ENCODE measurements at regions not wholly inside any gene's neighbourhood (a gene's known extent, or its start where the extent isn't known, plus 50 kb on each side); places are given as distances from the start of the nearest gene placed in this dataset.

GRCh38 chr13:66098931-66099628 lies 1131.1 kb downstream of the PCDH9 start:
- Histone ChIP-seq H3K27ac (no peak overlapping the region), H3K9me3 (no peaks in the 10 kb centered on the region), H3K4me3 (no peak overlapping the region), H3K36me3 (no peaks in the 10 kb centered on the region), H3K4me1 (ENCODE audit: insufficient read depth) (no peaks in the 10 kb centered on the region), H3K27me3 (no peaks in the 10 kb centered on the region)
- 53 to 91% (median 70%) methylated on average over 3 of the region's 3 CpGs for WGBS, 3 donors
- TF ChIP-seq CTCF (IDR thresholded peaks at IDR 0.05) (no peak), POLR2A (IDR thresholded peaks at IDR 0.05) (no peak), EP300 (IDR thresholded peaks at IDR 0.05) (no peak)
- intact Hi-C loops (cut with DNase I) = no loop called here
- DNase-seq = no peak

DNA sequence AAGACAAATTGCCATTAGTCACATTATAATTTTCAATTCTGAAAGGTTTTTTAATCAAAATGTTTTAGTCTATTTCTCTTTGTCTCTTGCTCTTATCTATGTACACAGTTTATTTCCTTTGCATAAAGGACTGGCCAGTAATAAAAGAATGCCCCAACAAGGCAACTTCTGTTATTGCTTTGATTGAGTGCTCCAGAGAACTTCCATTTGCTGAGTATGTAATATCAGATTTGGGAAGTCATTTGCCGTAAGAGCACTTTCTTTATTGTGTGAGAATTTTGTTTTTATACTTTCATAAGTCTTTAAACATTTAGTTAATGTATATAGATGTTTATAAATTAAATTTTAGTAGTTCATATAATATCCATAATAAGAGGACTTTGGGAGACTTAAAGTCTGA lies 1140.4 kb downstream of the PCDH9 start:
- Histone ChIP-seq H3K27ac (no peak overlapping the region), H3K27me3 (no peaks in the 10 kb centered on the region), H3K4me3 (no peak overlapping the region), H3K9me3 (no peaks in the 10 kb centered on the region), H3K4me1 (ENCODE audit: insufficient read depth) (no peaks in the 10 kb centered on the region), H3K36me3 (no peaks in the 10 kb centered on the region)
- TF ChIP-seq CTCF (IDR thresholded peaks at IDR 0.05) (no peak), EP300 (IDR thresholded peaks at IDR 0.05) (no peak)
- intact Hi-C loops (cut with DNase I) = no loop called here
- WGBS, 3 donors = 0 to 89% (median 0%) methylated on average over 1 of the region's 1 CpG
- DNase-seq = no peak

DNA sequence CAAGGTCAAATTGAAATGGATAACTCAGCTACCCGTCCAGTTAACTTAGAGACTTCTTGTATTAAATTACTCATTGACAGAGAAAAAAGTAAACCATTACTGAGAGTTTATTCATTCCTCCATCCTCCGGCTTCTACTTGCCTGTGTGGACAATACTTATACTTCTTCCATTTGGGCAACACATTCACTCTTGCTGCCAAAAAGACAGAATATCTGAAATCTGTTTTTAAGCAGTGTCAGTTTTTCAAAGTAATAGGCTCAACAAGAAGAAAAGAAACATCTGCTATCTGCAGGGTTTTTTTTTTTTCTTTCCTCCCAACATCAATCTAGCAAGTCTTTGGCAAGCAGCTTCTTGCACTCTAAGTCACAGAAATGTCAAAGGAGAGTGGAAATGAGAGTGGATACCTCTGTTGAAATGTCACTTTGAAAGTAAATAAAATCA lies 1142.8 kb downstream of the PCDH9 start:
- Histone ChIP-seq H3K9me3 (no peaks in the 10 kb centered on the region), H3K27ac (no peak overlapping the region), H3K36me3 (no peaks in the 10 kb centered on the region), H3K27me3 (no peaks in the 10 kb centered on the region), H3K4me3 (no peak overlapping the region), H3K4me1 (ENCODE audit: insufficient read depth) (no peaks in the 10 kb centered on the region)
- intact Hi-C loops (cut with DNase I) = no loop called here
- DNase-seq = no peak
- TF ChIP-seq CTCF (IDR thresholded peaks at IDR 0.05) (no peak), EP300 (IDR thresholded peaks at IDR 0.05) (no peak), POLR2A (IDR thresholded peaks at IDR 0.05) (no peak)
- whole genome bisulfite sequencing, 3 donors = 3 to 8% (median 6%) methylated on average over 2 of the region's 2 CpGs

- no peak overlapping the region for H3K27ac ChIP-seq
- H3K4me3 ChIP-seq = no peak overlapping the region
- H3K27me3 ChIP-seq = no peaks in the 10 kb centered on the region
- TF ChIP-seq CTCF (IDR thresholded peaks at IDR 0.05) (no peak), POLR2A (IDR thresholded peaks at IDR 0.05) (no peak), EP300 (IDR thresholded peaks at IDR 0.05) (no peak)
- DNase-seq = no peak
- intact Hi-C loops (cut with DNase I) = no loop called here
- no peaks in the 10 kb centered on the region for H3K9me3 ChIP-seq
- H3K4me1 ChIP-seq (ENCODE audit: insufficient read depth) = no peaks in the 10 kb centered on the region
- no peaks in the 10 kb centered on the region for H3K36me3 ChIP-seq
Measured at GRCh38 chr13:66077132-66077689, 1152.9 kb downstream of the PCDH9 start.

All from ovary (tissue), 7 donors.